Ureter (tissue), 1 donor: ENCODE measurements at regions not wholly inside any gene's neighbourhood (a gene's known extent, or its start where the extent isn't known, plus 50 kb on each side); places are given as distances from the start of the nearest gene placed in this dataset.
"Not testable (repeated sequence)": the region's sequence is repeated elsewhere in the genome, so short reads cannot be mapped to it uniquely, and the experiment has no call there.

Experiments used
- DNase-seq: peaks from one replicate; pipeline ENCODE4 v3.0.0-alpha.2; 2020; ENCODE audit warnings: low spot score
- donor health status: DM: yes; HTN: yes; CAD: no.

DNA sequence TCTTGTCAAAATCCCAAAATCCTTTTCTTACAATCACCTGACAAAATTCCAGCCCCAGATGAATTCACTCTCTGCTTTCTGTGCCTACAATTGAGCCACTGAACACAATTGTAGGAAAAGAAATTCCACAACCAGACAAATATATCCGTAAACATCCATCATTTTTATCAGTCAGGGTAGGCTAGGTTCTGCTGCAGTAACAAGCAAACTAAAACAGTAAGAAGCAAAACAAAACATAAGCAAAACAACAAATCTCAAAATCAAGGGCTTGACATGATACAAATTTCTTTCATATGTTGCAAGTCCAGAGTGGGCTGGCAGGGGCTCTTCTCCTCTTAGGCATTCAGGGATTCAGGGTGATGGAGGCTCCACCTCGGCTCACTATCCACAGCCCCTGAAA lies 114.2 kb upstream of the MAN2A1 start:
- DNase-seq = no peak

DNA sequence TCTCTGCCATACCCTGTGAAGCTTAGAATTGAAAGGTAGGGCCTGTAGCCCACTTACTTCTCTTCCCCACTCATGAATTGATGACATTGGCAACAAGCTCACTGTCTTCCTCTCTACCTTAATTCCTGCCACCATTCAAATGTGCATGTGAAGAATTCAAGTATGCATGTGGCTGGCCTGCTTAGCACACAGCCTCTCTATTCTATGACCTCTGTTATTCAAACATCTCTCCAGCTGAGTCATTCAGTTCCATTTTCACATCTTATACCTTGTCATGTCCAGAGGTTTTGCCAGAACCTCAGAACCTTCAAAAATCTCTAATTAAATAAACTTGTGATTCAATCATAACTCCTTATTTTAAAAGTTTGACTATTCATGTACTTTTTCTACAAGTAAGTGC lies 114.7 kb upstream of the MAN2A1 start:
- DNase-seq = no peak

- no peak for DNase-seq
These were observed 116.0 kb upstream of the MAN2A1 start for GRCh38 chr5:109573766-109574165.

GRCh38 chr5:109573256-109573655 lies 116.5 kb upstream of the MAN2A1 start:
- DNase-seq = no peak

DNA sequence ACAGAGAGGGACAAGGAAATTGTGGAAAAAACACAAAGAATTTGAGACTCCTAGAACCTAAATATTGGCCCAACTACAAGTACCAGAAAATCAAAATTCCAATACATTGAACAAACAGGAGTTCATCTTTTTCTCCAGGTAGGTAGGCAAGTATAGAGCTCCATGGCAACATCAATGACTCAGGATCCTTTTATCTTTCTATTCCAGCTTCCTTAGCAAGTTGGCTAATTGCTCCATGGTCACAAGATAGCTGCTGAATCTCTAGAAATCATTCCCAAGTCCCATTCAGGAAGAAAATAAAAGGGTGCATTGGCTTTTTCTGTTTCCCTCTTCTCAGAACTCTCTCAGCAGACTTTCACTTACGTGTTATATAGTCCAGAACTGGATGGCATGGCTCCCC lies 117.9 kb upstream of the MAN2A1 start:
- DNase-seq = no peak

DNA sequence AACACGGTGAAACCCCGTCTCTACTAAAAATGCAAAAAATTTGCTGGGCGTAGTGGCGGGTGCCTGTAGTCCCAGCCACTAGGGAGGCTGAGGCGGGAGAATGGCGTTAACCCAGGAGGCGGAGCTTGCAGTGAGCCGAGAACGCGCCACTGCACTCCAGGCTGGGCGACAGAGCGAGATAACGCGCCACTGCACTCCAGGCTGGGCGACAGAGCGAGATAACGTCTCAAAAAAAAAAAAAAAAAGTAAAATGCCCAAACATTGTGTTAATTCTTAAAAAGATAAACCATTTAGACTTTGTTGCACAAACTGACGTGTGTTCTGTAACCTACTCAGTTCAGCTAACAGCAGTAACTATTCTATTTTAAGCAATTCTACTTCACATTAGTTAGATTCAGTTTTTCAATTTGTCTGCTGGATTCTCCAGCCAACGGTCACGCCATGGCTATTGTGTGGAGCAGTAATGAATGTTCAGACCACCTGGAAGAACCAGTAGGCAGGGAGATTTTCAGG lies 119.3 kb upstream of the MAN2A1 start:
- DNase-seq = no peak

- DNase-seq = no peak
These were observed 122.2 kb upstream of the MAN2A1 start for GRCh38 chr5:109567374-109568044.

- no peak for DNase-seq
These were observed 123.4 kb upstream of the MAN2A1 start for GRCh38 chr5:109566361-109566760.

DNA sequence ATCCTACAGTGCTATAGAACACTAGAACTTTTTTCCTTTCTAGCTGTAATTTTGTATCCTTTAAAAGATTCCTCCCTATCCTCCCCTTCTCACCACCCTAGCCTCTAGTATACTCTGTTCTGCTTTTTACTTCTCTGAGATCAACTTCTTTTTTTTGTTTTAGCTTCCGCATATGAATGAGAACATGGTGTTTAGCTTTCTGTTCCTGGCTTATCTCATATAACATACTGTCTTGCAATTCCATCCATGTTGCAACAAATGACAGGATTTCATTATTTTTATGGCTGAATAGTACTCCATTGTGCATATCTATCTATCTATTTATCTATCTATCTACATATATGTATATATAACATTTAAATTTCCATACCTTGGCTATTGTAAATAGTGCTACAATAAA lies 126.0 kb upstream of the MAN2A1 start:
- no peak for DNase-seq

- no peak for DNase-seq
These were observed 126.5 kb upstream of the MAN2A1 start for GRCh38 chr5:109563189-109563588.

DNA sequence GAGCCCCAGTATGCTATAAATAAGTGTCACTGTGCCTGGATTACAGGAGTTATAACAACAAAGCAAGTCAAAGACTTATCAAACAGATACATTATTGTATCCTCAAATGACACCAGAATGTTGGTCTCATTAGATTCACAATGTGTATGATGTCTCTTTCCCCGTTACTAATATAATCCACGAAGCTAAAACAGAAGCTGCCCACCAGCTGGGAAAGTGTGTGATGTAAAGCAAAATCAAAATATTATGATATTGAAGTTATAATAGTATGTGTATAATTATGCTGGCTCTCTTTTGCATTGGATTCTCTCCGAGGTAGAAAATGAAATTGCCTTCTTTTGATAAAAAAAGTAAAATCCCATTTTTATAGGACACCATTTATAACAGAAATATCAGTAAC lies 127.3 kb upstream of the MAN2A1 start:
- no peak for DNase-seq

DNA sequence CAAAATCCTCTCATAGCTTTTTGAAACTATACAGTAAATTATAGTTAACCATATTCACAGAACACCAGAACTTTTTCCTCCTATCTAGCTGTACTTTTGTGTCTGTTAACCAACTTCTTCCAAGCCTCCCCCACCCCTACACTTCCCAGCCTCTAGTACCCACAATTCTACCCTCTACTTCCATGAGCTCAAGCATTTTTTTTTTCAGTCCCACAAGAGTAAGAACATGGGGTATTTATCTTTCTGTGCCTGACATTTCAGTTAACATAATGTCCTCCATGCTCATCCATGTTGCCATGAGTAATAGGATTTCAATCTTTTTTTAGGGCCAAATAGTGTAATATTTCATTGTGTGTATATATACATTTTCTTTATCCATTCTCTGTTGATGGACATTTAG lies 128.3 kb upstream of the MAN2A1 start:
- no peak for DNase-seq

DNA sequence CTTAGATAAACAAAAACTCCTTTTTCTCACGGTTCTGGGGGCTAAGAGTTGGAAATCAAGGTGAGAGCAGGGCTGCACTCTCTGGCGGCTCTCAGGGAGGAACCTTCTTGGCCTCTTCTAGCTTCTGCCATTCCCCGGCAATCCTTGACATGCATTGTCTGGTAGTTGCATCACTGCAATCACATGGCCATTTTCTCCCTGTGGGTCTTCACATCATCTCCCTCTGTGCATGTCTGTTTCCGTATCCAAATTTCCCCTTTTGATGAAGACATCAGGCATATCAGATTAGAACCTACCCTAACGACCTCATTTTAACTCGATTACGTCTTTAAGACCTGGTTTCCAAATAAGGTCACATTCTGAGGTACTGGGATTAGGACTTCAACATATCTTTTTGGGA lies 129.2 kb upstream of the MAN2A1 start:
- DNase-seq = no peak

DNA sequence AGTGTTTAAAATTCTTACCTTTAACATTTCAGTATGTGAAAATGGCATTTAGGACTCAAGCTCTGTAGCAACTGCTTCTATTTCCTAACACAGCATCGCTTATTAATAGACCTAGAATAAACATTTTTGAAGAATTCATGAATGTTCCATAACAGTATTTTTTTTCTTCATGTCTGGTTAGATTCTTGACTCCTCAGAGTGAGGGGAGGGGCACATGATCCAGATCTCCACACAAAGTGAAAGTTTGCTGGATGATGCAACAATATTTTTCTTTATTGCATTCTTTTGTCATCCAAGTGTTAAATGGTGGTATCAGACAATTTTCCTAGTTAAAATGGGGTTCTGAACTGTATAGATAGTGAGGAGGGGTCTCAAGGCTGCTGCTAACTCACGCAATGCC lies 130.8 kb upstream of the MAN2A1 start:
- no peak for DNase-seq

GRCh38 chr5:109558364-109558763 lies 131.4 kb upstream of the MAN2A1 start:
- DNase-seq = no peak

DNA sequence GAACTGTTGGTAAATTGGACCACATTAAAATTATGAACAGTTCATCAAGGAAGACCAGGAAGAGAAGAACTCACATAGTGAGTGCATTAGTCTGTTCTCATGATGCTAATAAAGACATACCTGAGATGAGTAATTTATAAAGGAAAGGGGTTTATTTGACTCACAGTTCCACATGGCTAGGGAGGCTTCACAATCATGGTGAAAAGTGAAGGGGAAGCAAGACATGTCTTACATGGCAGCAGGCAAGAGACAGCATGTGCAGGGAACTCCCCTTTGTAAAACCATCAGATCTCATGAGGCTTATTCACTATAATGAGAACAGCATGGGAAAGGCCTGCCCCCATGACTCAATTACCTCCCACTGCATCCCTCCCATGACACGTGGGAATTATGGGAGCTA lies 135.9 kb upstream of the MAN2A1 start:
- no peak for DNase-seq

DNA sequence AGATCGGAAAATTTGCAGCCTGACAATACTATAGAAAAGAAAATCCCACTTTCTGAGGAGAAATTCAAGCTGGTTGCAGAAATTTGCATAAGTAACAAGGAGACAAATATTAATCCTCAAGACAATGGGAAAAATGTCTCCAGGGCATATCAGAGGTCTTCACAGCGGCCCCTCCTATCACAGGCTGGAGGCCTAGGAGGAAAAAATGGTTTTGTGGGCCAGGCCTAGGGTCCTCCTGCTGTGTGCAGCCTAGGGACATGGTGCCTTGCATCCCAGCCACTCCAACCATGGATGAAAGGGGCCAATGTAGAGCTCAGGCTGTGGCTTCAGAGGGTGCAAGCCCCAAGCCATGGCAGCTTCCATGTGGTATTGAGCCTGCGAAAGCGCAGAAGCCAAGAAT lies 138.5 kb upstream of the MAN2A1 start:
- not testable (repeated sequence) for DNase-seq

DNA sequence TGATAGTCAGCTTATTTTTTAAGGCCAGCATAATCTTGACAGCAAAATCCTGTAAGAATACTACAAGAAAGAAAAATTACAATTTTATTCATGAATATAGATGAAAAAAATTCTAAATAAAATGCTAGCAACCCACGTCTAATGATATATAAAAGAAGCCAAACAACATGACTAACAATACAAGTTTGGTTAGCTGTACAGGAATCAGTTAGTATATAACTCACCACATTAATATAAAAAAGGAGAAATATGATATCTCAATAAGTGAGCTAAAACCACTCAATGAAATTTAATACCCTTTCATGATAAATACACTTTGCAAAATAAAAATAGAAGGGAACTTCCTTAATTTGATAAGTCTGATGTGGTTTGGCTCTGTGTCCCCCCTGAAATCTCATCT lies 139.7 kb upstream of the MAN2A1 start:
- DNase-seq = no peak

DNA sequence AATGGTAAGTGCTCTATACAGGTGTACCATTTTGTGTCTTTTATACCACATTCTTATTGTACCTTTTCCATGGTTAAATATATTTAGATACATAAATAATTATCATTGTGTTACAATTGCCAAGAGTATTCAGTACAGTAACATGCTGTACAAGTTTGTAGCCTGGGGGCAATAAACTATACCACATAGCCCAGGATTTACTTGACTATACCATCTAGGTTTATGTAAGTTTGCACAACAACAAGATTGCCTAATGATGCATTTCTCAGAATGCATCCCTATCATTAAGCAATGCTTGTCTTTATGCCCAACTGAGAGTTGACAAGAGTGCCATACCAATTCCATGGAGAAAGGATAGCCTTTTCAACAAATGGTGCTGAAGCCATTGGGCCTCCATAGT lies 136.7 kb upstream of the PJA2 start:
- no peak for DNase-seq

DNA sequence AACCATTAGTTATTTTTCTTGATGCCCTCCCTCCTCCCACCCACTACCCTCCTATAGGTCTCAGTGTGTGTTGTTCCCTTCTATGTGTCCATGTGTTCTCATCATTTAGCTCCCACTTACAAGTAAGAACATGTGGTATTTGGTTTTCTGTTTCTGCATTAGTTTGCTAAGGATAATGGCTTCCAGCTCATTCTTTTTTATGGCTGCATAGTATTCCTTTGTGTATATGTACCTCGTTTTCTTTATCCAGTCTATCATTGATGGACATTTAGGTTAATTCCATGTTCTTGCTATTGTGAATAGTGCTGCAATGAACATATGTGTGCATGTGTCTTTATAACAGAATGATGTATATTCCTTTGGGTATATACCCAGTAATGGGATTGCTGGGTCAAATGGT lies 135.1 kb upstream of the PJA2 start:
- not testable (repeated sequence) for DNase-seq

DNA sequence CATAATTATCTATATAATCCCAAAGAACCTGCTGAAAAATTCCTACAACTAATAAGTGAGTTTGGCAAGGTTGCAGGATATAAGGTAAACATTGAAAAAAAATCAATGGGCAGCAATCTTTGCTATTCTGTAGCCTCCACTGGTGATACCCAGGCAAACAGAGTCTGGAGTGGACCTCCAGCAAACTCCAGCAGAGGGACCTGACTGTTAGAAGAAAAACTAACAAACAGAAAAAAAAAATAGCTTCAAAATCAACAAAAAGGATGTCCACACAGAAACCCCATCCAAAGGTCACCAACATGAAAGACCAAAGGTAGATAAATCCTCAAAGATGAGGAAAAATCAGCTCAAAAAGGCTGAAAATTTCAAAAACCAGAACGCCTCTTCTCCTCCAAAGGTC lies 128.9 kb upstream of the PJA2 start:
- DNase-seq = not testable (repeated sequence)

DNA sequence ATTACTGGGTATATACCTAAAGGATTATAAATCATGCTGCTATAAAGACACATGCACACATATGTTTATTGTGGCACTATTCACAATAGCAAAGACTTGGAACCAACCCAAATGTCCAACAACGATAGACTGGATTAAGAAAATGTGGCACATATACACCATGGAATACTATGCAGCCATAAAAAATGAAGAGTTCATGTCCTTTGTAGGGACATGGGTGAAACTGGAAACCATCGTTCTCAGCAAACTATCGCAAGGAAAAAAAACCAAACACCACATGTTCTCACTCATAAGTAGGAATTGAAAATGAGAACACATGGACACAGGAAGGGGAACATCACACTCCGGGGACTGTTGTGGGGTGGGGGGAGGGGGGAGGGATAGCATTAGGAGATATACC lies 125.3 kb upstream of the PJA2 start:
- DNase-seq = not testable (repeated sequence)

GRCh38 chr5:109533751-109534272 lies 124.0 kb upstream of the PJA2 start:
- no peak for DNase-seq

DNA sequence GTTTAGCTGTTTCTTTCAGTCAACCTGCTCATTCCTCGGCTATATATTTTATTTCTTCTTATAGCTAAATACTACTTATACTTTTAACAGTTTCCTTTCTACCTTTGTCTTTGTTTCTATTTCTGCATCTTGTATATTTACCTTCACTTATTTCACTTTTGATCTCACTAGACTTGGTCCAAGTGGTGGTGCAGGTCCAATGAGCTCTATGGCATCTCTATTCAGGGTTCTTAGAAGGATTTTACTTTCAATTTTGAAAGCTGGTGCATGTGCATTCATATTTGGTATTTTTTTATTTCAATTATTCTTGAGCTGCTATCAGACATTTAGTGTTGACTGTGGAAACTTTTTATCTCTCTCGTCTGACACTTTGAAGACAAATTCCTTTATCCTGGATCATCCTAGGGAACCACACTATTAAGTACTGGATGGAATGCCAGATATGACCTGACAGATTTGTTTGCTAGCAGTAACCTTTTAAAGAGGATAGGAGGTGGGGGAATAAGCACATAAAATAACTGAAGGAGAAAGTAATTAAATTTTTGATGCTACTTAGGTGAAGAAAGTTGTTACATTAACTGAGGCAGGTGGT lies 123.1 kb upstream of the PJA2 start:
- DNase-seq = no peak
